Heart right ventricle (tissue), 16 donors: ENCODE measurements at regions not wholly inside any gene's neighbourhood (a gene's known extent, or its start where the extent isn't known, plus 50 kb on each side); places are given as distances from the start of the nearest gene placed in this dataset.

ENCODE experiments used
- ATAC-seq, 8 donors: fragments of 200-7000 bp; cut with Tn5 transposase; one replicate each; pipeline ENCODE4 v1.9.1; 2020; ENCODE audit warnings: mild to moderate bottlenecking in 8 of 8, moderate library complexity in 8 of 8, moderate number of reproducible peaks in 1 of 8
- DNase-seq, 2 donors: peaks; one replicate each; pipeline ENCODE4 v3.0.0-alpha.2; 2020
- H3K27ac ChIP-seq, 10 donors: fragments of 200-600 bp; sonication (generic) in 2 of 10; one replicate each; pipeline versions ENCODE4 v1.5.0 to v1.8.0; 2020 to 2022; ENCODE audit warnings: mild to moderate bottlenecking in 3 of 10
- H3K27me3 ChIP-seq, 7 donors: fragments of 200-600 bp; one replicate each; pipeline ENCODE4 v1.8.0; 2021 to 2022; ENCODE audit warnings: mild to moderate bottlenecking in 2 of 7
- H3K36me3 ChIP-seq, 9 donors: fragments of 200-600 bp; sonication (generic) in 1 of 9; one replicate each; pipeline versions ENCODE4 v1.5.0 to v1.8.0; 2020 to 2022; ENCODE audit warnings: mild to moderate bottlenecking in 2 of 9
- H3K4me1 ChIP-seq, 9 donors: fragments of 200-600 bp; sonication (generic) in 1 of 9; one replicate each; pipeline versions ENCODE4 v1.5.0 to v1.8.0; 2020 to 2022; ENCODE audit warnings: mild to moderate bottlenecking in 4 of 9
- H3K4me3 ChIP-seq, 10 donors: fragments of 200-600 bp; sonication (generic) in 2 of 10; one replicate each; pipeline versions ENCODE4 v1.5.0 to v1.8.0; 2020 to 2022; ENCODE audit warnings: mild to moderate bottlenecking in 7 of 10, moderate library complexity in 2 of 10
- H3K9me3 ChIP-seq, 11 donors: fragments of 200-600 bp in 10 of 11; sonication (generic) in 2 of 11; one replicate each; pipeline versions ENCODE4 v1.5.0 to v1.8.0; 2013 to 2022; ENCODE audit warnings: mild to moderate bottlenecking in 2 of 11, control low read depth in 1 of 11, moderate library complexity in 1 of 11
- CTCF ChIP-seq, 9 donors: fragments of 200-600 bp; sonication (generic) in 2 of 9; IDR thresholded peaks; one replicate each; pipeline versions ENCODE4 v1.5.0 to v1.8.0; 2021 to 2022; ENCODE audit warnings: antibody characterized with exemption in 9 of 9, mild to moderate bottlenecking in 5 of 9, moderate library complexity in 1 of 9
- WGBS, 2 donors: extraction: QIAGEN DNeasy Blood & Tissue Kit; methylation state at CpG; one replicate each; pipeline ENCODE4 v1.1.7; 2013; ENCODE audit warnings: inconsistent platforms in 1 of 2; 5-methylcytosine and 5-hydroxymethylcytosine counted together
- intact Hi-C, 10 donors: fragments of 100-400 bp; cut with DNase I; formaldehyde crosslinking; loops; one replicate each; pipeline versions ENCODE4 v1.11.1 to v1.14.2; 2022
- donor health status: Arrhythmogenic right ventricular cardiomyopathy.
- donor health status: ischemic (EF 13 %, LVEDD 7.1; RV severe dilation, severe dysfunction).
- donor health status: healthy with polysubstance abuse.
- donor health status: DM: no; HTN: yes; CAD: no.
- donor health status: DM: no; HTN: no; CAD: no.
- donor health status: ischemic (EF 25% LVEDD 6.9; RV normal size, moderate dysfunction).
- donor health status: ischemic (EF 25% LVEDD 5.7; RV mildly dilated, moderate dysfunction).
- donor health status: healthy.
- donor health status: DM: yes; HTN: yes; CAD: no.
- donor health status: Ischemic cardiomyopathy.
- donor health status: ischemic (EF 35%, LVEDD 5.7; RV mildly dilated, moderate dysfunction).
- donor health status: nonischemic (EF 11% LVEDD 7.7; RV severe dilation, severe dysfunction).
- donor health status: DM: yes; HTN: yes; CAD: no.
- donor health status: PGD.
- donor health status: ischemic (EF 29% LVEDD 5.4; RV normal size, mild dysfunction).
- donor health status: nonischemic (EF 23%, LVEDD 6.1; RV moderate dilation, normal function).

- Histone ChIP-seq H3K36me3 (no peaks in the 10 kb centered on the region), H3K27me3 (peaks cover 0 to 36% (median 22%) of the 10 kb centered on the region in 7 donors), H3K9me3 (no peaks in the 10 kb centered on the region), H3K4me1 (peaks cover 0 to 3% (median 0%) of the 10 kb centered on the region in 9 donors), H3K27ac (no peak overlapping the region), H3K4me3 (no peak overlapping the region)
- TF ChIP-seq CTCF (IDR thresholded peaks at IDR 0.05) = no peak
- intact Hi-C loops = no loop called here
- no peak for ATAC-seq
- no peak for DNase-seq
Measured at GRCh38 chr3:15151166-15151565, 52.2 kb upstream of the RBSN start.

- Histone ChIP-seq H3K27ac (no peak overlapping the region), H3K27me3 (peaks cover 0 to 44% (median 30%) of the 10 kb centered on the region in 7 donors), H3K9me3 (no peaks in the 10 kb centered on the region), H3K4me3 (no peak overlapping the region), H3K36me3 (no peaks in the 10 kb centered on the region), H3K4me1 (peaks cover 0 to 3% (median 0%) of the 10 kb centered on the region in 9 donors)
- no peak for ATAC-seq
- WGBS, 2 donors = 79% methylated on average over 2 of the region's 2 CpGs
- no peak for TF ChIP-seq CTCF (IDR thresholded peaks at IDR 0.05)
- intact Hi-C loops = no loop called here
- no peak for DNase-seq
Measured at GRCh38 chr3:15152184-15152583, 53.2 kb upstream of the RBSN start.

- H3K9me3 ChIP-seq = peaks cover 0 to 5% (median 0%) of the 10 kb centered on the region in 11 donors
- 84 to 89% methylated on average over 3 of the region's 3 CpGs for WGBS, 2 donors
- ATAC-seq (no peak), DNase-seq (no peak)
- peaks cover 0 to 3% (median 0%) of the 10 kb centered on the region in 9 donors for H3K4me1 ChIP-seq
- intact Hi-C loops = no loop called here
- H3K27me3 ChIP-seq = peaks cover 0 to 53% (median 34%) of the 10 kb centered on the region in 7 donors
- TF ChIP-seq CTCF (IDR thresholded peaks at IDR 0.05) = no peak
- H3K27ac ChIP-seq = no peak overlapping the region
- no peak overlapping the region for H3K4me3 ChIP-seq
- H3K36me3 ChIP-seq = no peaks in the 10 kb centered on the region
Measured at GRCh38 chr3:15153103-15153502, 52.9 kb upstream of the CAPN7 start.

- Histone ChIP-seq H3K36me3 (no peaks in the 10 kb centered on the region), H3K27ac (no peak overlapping the region), H3K4me3 (no peak overlapping the region), H3K27me3 (peaks cover 0 to 58% (median 34%) of the 10 kb centered on the region in 7 donors), H3K4me1 (peaks cover 0 to 3% (median 0%) of the 10 kb centered on the region in 9 donors), H3K9me3 (peaks cover 0 to 5% (median 0%) of the 10 kb centered on the region in 11 donors)
- WGBS, 2 donors = 79 to 83% methylated on average over 2 of the region's 2 CpGs
- DNase-seq = no peak
- intact Hi-C loops = no loop called here
- TF ChIP-seq CTCF (IDR thresholded peaks at IDR 0.05) = no peak
- ATAC-seq = no peak
Measured at GRCh38 chr3:15154326-15154725, 51.7 kb upstream of the CAPN7 start.
